Prostate gland (tissue), 2 donors: ENCODE measurements at regions not wholly inside any gene's neighbourhood (a gene's known extent, or its start where the extent isn't known, plus 50 kb on each side); places are given as distances from the start of the nearest gene placed in this dataset.

Source experiments
- DNase-seq: peaks from one replicate; pipeline ENCODE4 v3.0.0-alpha.2; 2019; ENCODE audit warnings: low spot score
- H3K27ac ChIP-seq, 2 donors: fragments of 200-600 bp; sonication (generic); 2 replicates each; pipeline ENCODE4 v1.5.1; 2017 to 2019
- H3K27me3 ChIP-seq: fragments of 200-600 bp; sonication (generic); replicated peaks from 2 replicates; pipeline ENCODE4 v1.5.1; 2019; ENCODE audit not compliant: insufficient read depth
- H3K36me3 ChIP-seq, 2 donors: fragments of 200-600 bp; sonication (generic); 1 replicate in 1 of 2; 2 replicates in 1 of 2; pipeline versions ENCODE4 v1.5.1 to v1.8.1; 2017 to 2019
- H3K4me1 ChIP-seq: fragments of 200-600 bp; sonication (generic); replicated peaks from 2 replicates; pipeline ENCODE4 v1.5.1; 2019
- H3K4me3 ChIP-seq, 2 donors: fragments of 200-600 bp; sonication (generic); 2 replicates each; pipeline ENCODE4 v1.5.1; 2017 to 2019
- H3K9me3 ChIP-seq: fragments of 200-600 bp; sonication (generic); 2 replicates; pipeline ENCODE4 v1.5.1; 2017
- CTCF ChIP-seq, 4 experiments: fragments of 200-600 bp in 2 of 4; fragments of 450-650 bp in 2 of 4; sonication (generic) in 2 of 4; IDR thresholded peaks; 1 replicate in 3 of 4; 2 replicates in 1 of 4; pipeline ENCODE4 v1.5.1; 2016 to 2019; ENCODE audit warnings: antibody characterized with exemption in 4 of 4, mild to moderate bottlenecking in 2 of 4, moderate library complexity in 2 of 4
- POLR2A ChIP-seq: fragments of 450-650 bp; IDR thresholded peaks from one replicate; pipeline ENCODE4 v1.6.1; 2016; ENCODE audit warnings: antibody characterized with exemption, mild to moderate bottlenecking
- POLR2AphosphoS5 ChIP-seq: sonication (generic); formaldehyde crosslinking; IDR thresholded peaks from one replicate; pipeline ENCODE4 v1.6.1; 2017; ENCODE audit warnings: antibody characterized with exemption
- WGBS: methylation state at CpG from one replicate; pipeline ENCODE4 v1.1.5; 2018; 5-methylcytosine and 5-hydroxymethylcytosine counted together
- intact Hi-C: fragments of 100-400 bp; cut with DNase I; formaldehyde crosslinking; loops from one replicate; pipeline ENCODE4 v1.14.2; 2022

GRCh38 chr1:22218618-22219250 is 75.8 kb upstream of the WNT4 start:
- H3K27me3 ChIP-seq, result no peaks in the 10 kb centered on the region

GRCh38 chr1:22221233-22221780 is 78.4 kb upstream of the WNT4 start:
- 91% methylated on average over 8 of the region's 8 CpGs for WGBS
- Histone ChIP-seq H3K4me3 (no peak overlapping the region), H3K27me3 (no peaks in the 10 kb centered on the region), H3K36me3 (no peaks in the 10 kb centered on the region), H3K4me1 (no peaks in the 10 kb centered on the region), H3K27ac (no peak overlapping the region), H3K9me3 (no peaks in the 10 kb centered on the region)
- no peak for TF ChIP-seq POLR2A
- intact Hi-C loops, result no loop called here
- DNase-seq, result no peak

More at GRCh38 chr1:22218618-22219250, 75.8 kb upstream of the WNT4 start:
- WGBS, result 90% methylated on average over 12 of the region's 12 CpGs
- Histone ChIP-seq H3K27ac (no peak overlapping the region), H3K36me3 (no peaks in the 10 kb centered on the region), H3K4me3 (no peak overlapping the region), H3K9me3 (no peaks in the 10 kb centered on the region), H3K4me1 (no peaks in the 10 kb centered on the region)
- no peak for TF ChIP-seq POLR2A
- TF ChIP-seq CTCF (IDR thresholded peaks at IDR 0.05), result no peak
- TF ChIP-seq POLR2AphosphoS5, result no peak
- intact Hi-C loops, result no loop called here
- no peak for DNase-seq

- no peak for TF ChIP-seq POLR2A
- TF ChIP-seq POLR2AphosphoS5, result no peak
- no peak for TF ChIP-seq CTCF (IDR thresholded peaks at IDR 0.05)
- DNase-seq, result no peak
- WGBS, result 92% methylated on average over 9 of the region's 9 CpGs
- Histone ChIP-seq H3K4me3 (no peak overlapping the region), H3K4me1 (no peaks in the 10 kb centered on the region), H3K27me3 (no peaks in the 10 kb centered on the region), H3K9me3 (no peaks in the 10 kb centered on the region), H3K36me3 (no peaks in the 10 kb centered on the region), H3K27ac (no peak overlapping the region)
- intact Hi-C loops, result no loop called here
Measured at GRCh38 chr1:22222723-22223122, 79.8 kb upstream of the WNT4 start.

GRCh38 chr1:22223176-22223575 is 80.3 kb upstream of the WNT4 start:
- TF ChIP-seq POLR2AphosphoS5 (no peak), POLR2A (no peak), CTCF (IDR thresholded peaks at IDR 0.05) (no peak)
- no peaks in the 10 kb centered on the region for H3K9me3 ChIP-seq
- no peak overlapping the region for H3K4me3 ChIP-seq
- H3K27me3 ChIP-seq, result no peaks in the 10 kb centered on the region
- intact Hi-C loops, result no loop called here
- no peaks in the 10 kb centered on the region for H3K4me1 ChIP-seq
- H3K36me3 ChIP-seq, result no peaks in the 10 kb centered on the region
- H3K27ac ChIP-seq, result no peak overlapping the region
- 72% methylated on average over 6 of the region's 6 CpGs for WGBS
- no peak for DNase-seq

GRCh38 chr1:22224091-22224490 is 81.2 kb upstream of the WNT4 start:
- Histone ChIP-seq H3K4me3 (no peak overlapping the region), H3K27me3 (no peaks in the 10 kb centered on the region), H3K27ac (no peak overlapping the region), H3K4me1 (no peaks in the 10 kb centered on the region), H3K36me3 (no peaks in the 10 kb centered on the region), H3K9me3 (no peaks in the 10 kb centered on the region)
- intact Hi-C loops, result no loop called here
- 69% methylated on average over 5 of the region's 5 CpGs for WGBS
- DNase-seq, result no peak
- TF ChIP-seq POLR2AphosphoS5 (no peak), POLR2A (no peak), CTCF (IDR thresholded peaks at IDR 0.05) (no peak)
